B cell (primary cell): ENCODE measurements at regions not wholly inside any gene's neighbourhood (a gene's known extent, or its start where the extent isn't known, plus 50 kb on each side); places are given as distances from the start of the nearest gene placed in this dataset.

Experiments used
- EZH2 ChIP-seq: IDR thresholded peaks from 2 replicates; pipeline ENCODE4 v1.6.1; 2012; ENCODE audit warnings: borderline replicate concordance, low read depth, mild to moderate bottlenecking, moderate library complexity, low read length; ENCODE audit not compliant: insufficient read depth, poor library complexity, severe bottlenecking
- TF ChIP-seq, protein P1 (sequence below): fragments of 200-600 bp; IDR thresholded peaks from one replicate; pipeline ENCODE4 v1.8.0; 2022; ENCODE audit warnings: antibody characterized with exemption, mild to moderate bottlenecking

DNA sequence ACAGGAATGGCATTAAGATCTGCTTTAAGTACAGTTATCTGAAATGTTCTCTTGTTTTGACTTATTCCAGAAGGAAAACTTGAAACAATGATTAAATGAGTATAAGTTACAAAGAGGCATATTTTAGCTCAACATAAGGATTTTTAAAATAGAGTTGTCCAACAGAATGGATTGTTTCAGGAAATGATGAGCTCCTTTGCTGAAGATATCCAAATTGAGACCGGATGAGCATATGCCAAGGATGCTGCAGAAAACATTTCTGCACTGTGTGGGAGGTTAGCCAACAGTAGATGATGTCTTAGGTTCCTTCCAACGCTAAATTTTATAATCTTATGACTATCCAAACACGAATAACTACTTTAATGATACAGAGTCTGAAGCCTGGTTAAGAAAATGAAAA, 226.5 kb upstream of the NANOGP8 start:
- TF ChIP-seq, protein P1, sequence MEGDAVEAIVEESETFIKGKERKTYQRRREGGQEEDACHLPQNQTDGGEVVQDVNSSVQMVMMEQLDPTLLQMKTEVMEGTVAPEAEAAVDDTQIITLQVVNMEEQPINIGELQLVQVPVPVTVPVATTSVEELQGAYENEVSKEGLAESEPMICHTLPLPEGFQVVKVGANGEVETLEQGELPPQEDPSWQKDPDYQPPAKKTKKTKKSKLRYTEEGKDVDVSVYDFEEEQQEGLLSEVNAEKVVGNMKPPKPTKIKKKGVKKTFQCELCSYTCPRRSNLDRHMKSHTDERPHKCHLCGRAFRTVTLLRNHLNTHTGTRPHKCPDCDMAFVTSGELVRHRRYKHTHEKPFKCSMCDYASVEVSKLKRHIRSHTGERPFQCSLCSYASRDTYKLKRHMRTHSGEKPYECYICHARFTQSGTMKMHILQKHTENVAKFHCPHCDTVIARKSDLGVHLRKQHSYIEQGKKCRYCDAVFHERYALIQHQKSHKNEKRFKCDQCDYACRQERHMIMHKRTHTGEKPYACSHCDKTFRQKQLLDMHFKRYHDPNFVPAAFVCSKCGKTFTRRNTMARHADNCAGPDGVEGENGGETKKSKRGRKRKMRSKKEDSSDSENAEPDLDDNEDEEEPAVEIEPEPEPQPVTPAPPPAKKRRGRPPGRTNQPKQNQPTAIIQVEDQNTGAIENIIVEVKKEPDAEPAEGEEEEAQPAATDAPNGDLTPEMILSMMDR, result no peak
- TF ChIP-seq EZH2, result no peak
